ENCODE measurements at regions not wholly inside any gene's neighbourhood (a gene's known extent, or its start where the extent isn't known, plus 50 kb on each side); places are given as distances from the start of the nearest gene placed in this dataset.

- no peak for TF ChIP-seq USF2 (IDR thresholded peaks at IDR 0.05)
These were observed 125.8 kb downstream of the SMIM20 start (continued) for GRCh38 chr4:26039639-26040359.

GRCh38 chr4:26044524-26044923, 130.5 kb downstream of the SMIM20 start:
- WGBS (ENCODE audit: missing lambda C conversion rate) = 0% methylated on average over 2 of the region's 2 CpGs
- DNase-seq (ENCODE audit: low read depth in 1 of 2, low spot score in 1 of 2) = no peak
- no peak for ATAC-seq
- ChIA-PET POLR2A (no interaction called here), CTCF (no interaction called here)
- no peak for FAIRE-seq
- Histone ChIP-seq H3K9me3 (no peaks in the 10 kb centered on the region), H3K4me1 (no peaks in the 10 kb centered on the region), H3K27ac (no peak overlapping the region), H3K4me3 (no peak overlapping the region), H3K4me2 (no peak overlapping the region)
- TF ChIP-seq EP300 (IDR thresholded peaks at IDR 0.05) (no peak), ESRRA (IDR thresholded peaks at IDR 0.05; ENCODE audit: borderline replicate concordance, low read length) (no peak), NPAS2 (CRISPR knock-in tag; IDR thresholded peaks at IDR 0.05; ENCODE audit: borderline replicate concordance) (no peak), FOXS1 (CRISPR knock-in tag; IDR thresholded peaks at IDR 0.05) (no peak)

- WGBS (ENCODE audit: missing lambda C conversion rate) = 55% methylated on average over 4 of the region's 4 CpGs
- ATAC-seq (no peak), FAIRE-seq (no peak), DNase-seq (ENCODE audit: low read depth in 1 of 2, low spot score in 1 of 2) (no peak)
- TF ChIP-seq EHMT2 (IDR thresholded peaks at IDR 0.05; ENCODE audit: low read depth) (no peak), MAX (IDR thresholded peaks at IDR 0.05) (no peak), ESRRA (IDR thresholded peaks at IDR 0.05; ENCODE audit: borderline replicate concordance, low read length) (no peak)
- POLR2A ChIA-PET = no interaction called here
- CTCF ChIA-PET = no interaction called here
- Histone ChIP-seq H3K27ac (no peak overlapping the region), H3K4me3 (no peak overlapping the region), H3K9me3 (no peaks in the 10 kb centered on the region), H3K4me2 (no peak overlapping the region), H3K4me1 (no peaks in the 10 kb centered on the region)
These were observed 131.0 kb downstream of the SMIM20 start for GRCh38 chr4:26044983-26045382.

- DNase-seq (ENCODE audit: low read depth in 1 of 2, low spot score in 1 of 2) (no peak), FAIRE-seq (no peak), ATAC-seq (no peak)
- Histone ChIP-seq H3K4me1 (no peaks in the 10 kb centered on the region), H3K9me3 (no peaks in the 10 kb centered on the region), H3K27ac (no peak overlapping the region), H3K4me3 (no peak overlapping the region), H3K4me2 (no peak overlapping the region)
- ChIA-PET CTCF (no interaction called here), POLR2A (no interaction called here)
- WGBS (ENCODE audit: missing lambda C conversion rate) = 65% methylated on average over 5 of the region's 5 CpGs
- TF ChIP-seq RFX5 (IDR thresholded peaks at IDR 0.05) (no peak), FOSB (CRISPR knock-in tag; IDR thresholded peaks at IDR 0.05) (no peak), HEYL (CRISPR knock-in tag; IDR thresholded peaks at IDR 0.05) (no peak)
These were observed 133.8 kb downstream of the SMIM20 start for GRCh38 chr4:26047795-26048194.

GRCh38 chr4:26048378-26048882, 134.4 kb downstream of the SMIM20 start:
- 77% methylated on average over 12 of the region's 12 CpGs for WGBS (ENCODE audit: missing lambda C conversion rate)
- no peaks in the 10 kb centered on the region for H3K4me1 ChIP-seq
- H3K4me3 ChIP-seq = no peak overlapping the region
- no peak overlapping the region for H3K27ac ChIP-seq
- ChIA-PET POLR2A (no interaction called here), CTCF (no interaction called here)
- FAIRE-seq (no peak), ATAC-seq (no peak), DNase-seq (ENCODE audit: low read depth in 1 of 2, low spot score in 1 of 2) (no peak)
- TF ChIP-seq TP53 (CRISPR knock-in tag; IDR thresholded peaks at IDR 0.05) = no peak
- no peak for TF ChIP-seq POLR2A (IDR thresholded peaks at IDR 0.05; ENCODE audit: low read length)
- no peak overlapping the region for H3K4me2 ChIP-seq
- no peaks in the 10 kb centered on the region for H3K9me3 ChIP-seq

GRCh38 chr4:26048950-26049349, 134.9 kb downstream of the SMIM20 start:
- no peak overlapping the region for H3K4me3 ChIP-seq
- no peak overlapping the region for H3K4me2 ChIP-seq
- H3K9me3 ChIP-seq = no peaks in the 10 kb centered on the region
- CTCF ChIA-PET = interaction anchor here (1.7 kb wide), 1 partner anchor 16 kb away, joined by 4 read pairs; no protein-coding TSS in a partner anchor
- FAIRE-seq (no peak), DNase-seq (ENCODE audit: low read depth in 1 of 2, low spot score in 1 of 2) (no peak), ATAC-seq (no peak)
- WGBS (ENCODE audit: missing lambda C conversion rate) = 69% methylated on average over 9 of the region's 9 CpGs
- H3K27ac ChIP-seq = no peak overlapping the region
- no peaks in the 10 kb centered on the region for H3K4me1 ChIP-seq
- POLR2A ChIA-PET = no interaction called here
- no peak for TF ChIP-seq CEBPB (IDR thresholded peaks at IDR 0.05)
- TF ChIP-seq FOXS1 (CRISPR knock-in tag; IDR thresholded peaks at IDR 0.05) = no peak
- no peak for TF ChIP-seq HMGXB4 (CRISPR knock-in tag; IDR thresholded peaks at IDR 0.05; ENCODE audit: borderline replicate concordance)
- TF ChIP-seq ESRRA (IDR thresholded peaks at IDR 0.05; ENCODE audit: borderline replicate concordance, low read length) = no peak
- no peak for TF ChIP-seq CHD4 (IDR thresholded peaks at IDR 0.05; ENCODE audit: borderline replicate concordance)
- TF ChIP-seq BCL3 (IDR thresholded peaks at IDR 0.05) = no peak
- no peak for TF ChIP-seq HES2 (IDR thresholded peaks at IDR 0.05)
- no peak for TF ChIP-seq RNF2 (IDR thresholded peaks at IDR 0.05; ENCODE audit: borderline replicate concordance, low read depth)
- TF ChIP-seq POLR2AphosphoS2 (conservative IDR thresholded peaks at IDR 0.05; ENCODE audit: low read length) = no peak
- no peak for TF ChIP-seq PHF8 (IDR thresholded peaks at IDR 0.05; ENCODE audit: borderline replicate concordance, low read depth)
- TF ChIP-seq CBX8 (IDR thresholded peaks at IDR 0.05) = no peak
- no peak for TF ChIP-seq RARB (CRISPR knock-in tag; IDR thresholded peaks at IDR 0.05)
